ENCODE measurements at regions not wholly inside any gene's neighbourhood (a gene's known extent, or its start where the extent isn't known, plus 50 kb on each side); places are given as distances from the start of the nearest gene placed in this dataset.

- no peak for TF ChIP-seq CTCF (IDR thresholded peaks at IDR 0.05; ENCODE audit: low read length)
- no peak for TF ChIP-seq EZH2 (IDR thresholded peaks at IDR 0.05; ENCODE audit: borderline replicate concordance, low read length)
Measured at GRCh38 chr6:166784691-166785090, 157.6 kb upstream of the RPS6KA2 start.

Measured in OCI-LY1 (cell line).